Panc1 (cell line): ENCODE measurements at regions not wholly inside any gene's neighbourhood (a gene's known extent, or its start where the extent isn't known, plus 50 kb on each side); places are given as distances from the start of the nearest gene placed in this dataset.

Experiments
- ATAC-seq: fragments of 200-7000 bp; cut with Tn5 transposase; 2 replicates; pipeline ENCODE4 v1.9.1; 2020; ENCODE audit warnings: mild to moderate bottlenecking, moderate library complexity
- BruUV-seq: library from RNA; stranded (reverse); fragments of 400-500 nt; replicated peaks from 2 replicates; lab custom pipeline; 2021; lab: Mats Ljungman, UMichigan
- CTCF ChIA-PET: fragments of 300-600 bp; sonication (Branson Sonifier 250); formaldehyde crosslinking; loops from one replicate; lab custom pipeline; 2022; ENCODE audit warnings: antibody characterized with exemption; lab: Charles Lee
- POLR2A ChIA-PET: fragments of 300-600 bp; sonication (Branson Sonifier 250); formaldehyde crosslinking; loops from one replicate; lab custom pipeline; 2022; ENCODE audit warnings: antibody characterized with exemption; lab: Charles Lee
- DNase-seq: peaks from one replicate; pipeline ENCODE4 v3.0.0-alpha.2; 2010; ENCODE audit warnings: low read depth, low spot score
- H3K27ac ChIP-seq: 2 replicates; pipeline ENCODE4 v1.5.1; 2011; ENCODE audit warnings: mild to moderate bottlenecking, low read length, inconsistent platforms
- H3K27me3 ChIP-seq: fragments of 200-500 bp; sonication (Bioruptor generic); 2 replicates; pipeline ENCODE4 v1.6.0; 2014; ENCODE audit warnings: low read length, inconsistent platforms; ENCODE audit not compliant: control insufficient read depth, insufficient read depth
- H3K36me3 ChIP-seq: fragments of 200-500 bp; sonication (Bioruptor generic); 2 replicates; pipeline ENCODE4 v1.5.1; 2014; ENCODE audit warnings: inconsistent platforms, mild to moderate bottlenecking, low read length, moderate library complexity; ENCODE audit not compliant: control insufficient read depth, insufficient read depth
- H3K4me1 ChIP-seq: 2 replicates; pipeline ENCODE4 v1.5.1; 2011; ENCODE audit warnings: inconsistent platforms, mild to moderate bottlenecking, low read length, moderate library complexity; ENCODE audit not compliant: control insufficient read depth, insufficient read depth
- H3K4me3 ChIP-seq, 2 experiments: 2 replicates each; pipeline ENCODE4 v1.5.1; 2011 to 2012; ENCODE audit warnings: low read depth in 2 of 2, low read length in 2 of 2, mild to moderate bottlenecking in 2 of 2, inconsistent platforms in 1 of 2, moderate library complexity in 1 of 2
- H3K9me3 ChIP-seq: fragments of 200-500 bp; sonication (Bioruptor generic); 2 replicates; pipeline ENCODE4 v1.5.1; 2014; ENCODE audit warnings: low read depth, mild to moderate bottlenecking, inconsistent platforms, low read length, moderate library complexity; ENCODE audit not compliant: control insufficient read depth, insufficient read depth
- CTCF ChIP-seq: fragments of 450-650 bp; IDR thresholded peaks from 2 replicates; pipeline ENCODE4 v1.5.1; 2017; ENCODE audit warnings: mild to moderate bottlenecking
- POLR2AphosphoS5 ChIP-seq: IDR thresholded peaks from 2 replicates; pipeline ENCODE4 v1.6.1; 2012; ENCODE audit warnings: mild to moderate bottlenecking, low read depth, low read length, moderate library complexity
- REST ChIP-seq, 2 experiments: IDR thresholded peaks; 2 replicates each; pipeline ENCODE4 v1.6.1; 2011 to 2012; ENCODE audit warnings: low read depth in 2 of 2, control low read depth in 1 of 2, low read length in 1 of 2, mild to moderate bottlenecking in 1 of 2, moderate library complexity in 1 of 2; ENCODE audit not compliant: insufficient read depth in 1 of 2
- SIN3A ChIP-seq: IDR thresholded peaks from 2 replicates; pipeline ENCODE4 v1.6.1; 2012; ENCODE audit warnings: low read depth, mild to moderate bottlenecking, low read length, moderate library complexity, borderline replicate concordance; ENCODE audit not compliant: insufficient read depth
- TCF7L2 ChIP-seq: IDR thresholded peaks from 2 replicates; pipeline ENCODE4 v1.6.1; 2011; ENCODE audit warnings: mild to moderate bottlenecking, low read depth, low read length, inconsistent platforms
- in situ Hi-C: cut with HindIII; loops from 2 replicates; pipeline ENCODE4 v1.10.0; 2016; ENCODE audit warnings: low sequenced_read_pairs, low pct_unique_long_range_greater_than_20kb
- intact Hi-C: fragments of 100-400 bp; cut with micrococcal nuclease; formaldehyde crosslinking; loops from one replicate; pipeline ENCODE4 v1.10.0; 2022; ENCODE audit not compliant: unreplicated experiment

- intact Hi-C loops (no loop called here), in situ Hi-C loops (no loop called here)
- TF ChIP-seq SIN3A (no peak), TCF7L2 (no peak), POLR2AphosphoS5 (no peak), REST (IDR thresholded peaks at IDR 0.05; ENCODE audit: insufficient read depth in 1 of 2, low read depth in 2 of 2, low read length in 1 of 2) (no peak), CTCF (no peak)
- Histone ChIP-seq H3K27me3 (0 out of 2 replicates have a peak, but pooled peaks cover 2% of the 10 kb centered on the region), H3K27ac (no peak overlapping the region), H3K9me3 (no peaks in the 10 kb centered on the region), H3K4me1 (no peaks in the 10 kb centered on the region), H3K36me3 (no peaks in the 10 kb centered on the region), H3K4me3 (no peak overlapping the region)
- BruUV-seq, result no TSS peak
- CTCF ChIA-PET, result no interaction called here
- POLR2A ChIA-PET, result no interaction called here
- ATAC-seq, result no peak
- DNase-seq, result no peak
These were observed 135.0 kb downstream of the NFKBIZ start for GRCh38 chr3:101984356-101984755.

- H3K4me3 ChIP-seq, result no peak overlapping the region
- ATAC-seq (no peak), DNase-seq (no peak)
- H3K9me3 ChIP-seq, result no peaks in the 10 kb centered on the region
- POLR2A ChIA-PET, result no interaction called here
- no TSS peak for BruUV-seq
- in situ Hi-C loops (no loop called here), intact Hi-C loops (no loop called here)
- no peaks in the 10 kb centered on the region for H3K27me3 ChIP-seq
- CTCF ChIA-PET, result no interaction called here
- H3K27ac ChIP-seq, result no peak overlapping the region
- no peaks in the 10 kb centered on the region for H3K36me3 ChIP-seq
- no peak for TF ChIP-seq REST (IDR thresholded peaks at IDR 0.05; ENCODE audit: insufficient read depth in 1 of 2, low read depth in 2 of 2, low read length in 1 of 2)
- TF ChIP-seq TCF7L2, result no peak
- no peak for TF ChIP-seq SIN3A
- TF ChIP-seq CTCF, result no peak
- no peak for TF ChIP-seq POLR2AphosphoS5
- H3K4me1 ChIP-seq, result no peaks in the 10 kb centered on the region
These were observed 139.3 kb downstream of the NFKBIZ start for GRCh38 chr3:101988596-101988995.
